Activated T-helper 17 cell treated with anti-CD3 and anti-CD28 coated beads, Interleukin-2, amount 50 U/mL, for 72 hours (primary cell): ENCODE measurements at regions not wholly inside any gene's neighbourhood (a gene's known extent, or its start where the extent isn't known, plus 50 kb on each side); places are given as distances from the start of the nearest gene placed in this dataset.
A peak's percentile ranks its signal among the peaks of the same experiment; 100 is the strongest.

Source experiments
- ATAC-seq: fragments of 150-1000 bp; cut with Tn5 transposase; replicated peaks from 2 replicates; pipeline ENCODE4 v1.10.0; 2021; ENCODE audit warnings: mild to moderate bottlenecking, moderate library complexity
- H3K27ac Mint-ChIP-seq: one replicate; pipeline ENCODE4 v1.8.0; 2022; ENCODE audit warnings: mixed read lengths
- H3K27me3 Mint-ChIP-seq: one replicate; pipeline ENCODE4 v1.8.0; 2022; ENCODE audit warnings: mixed read lengths
- H3K36me3 Mint-ChIP-seq: one replicate; pipeline ENCODE4 v1.8.0; 2022; ENCODE audit warnings: low read depth, mild to moderate bottlenecking, mixed read lengths
- H3K4me1 Mint-ChIP-seq: one replicate; pipeline ENCODE4 v1.8.0; 2022; ENCODE audit warnings: mixed read lengths
- H3K4me3 Mint-ChIP-seq: one replicate; pipeline ENCODE4 v1.8.0; 2022; ENCODE audit warnings: mild to moderate bottlenecking, mixed read lengths
- H3K9me3 Mint-ChIP-seq: one replicate; pipeline ENCODE4 v1.8.0; 2022; ENCODE audit warnings: mixed read lengths

- no peak for ATAC-seq
- Mint-ChIP-seq H3K9me3 (peaks cover 14% of the 10 kb centered on the region), H3K36me3 (no peaks in the 10 kb centered on the region), H3K4me3 (no peak overlapping the region), H3K4me1 (no peaks in the 10 kb centered on the region), H3K27me3 (no peaks in the 10 kb centered on the region), H3K27ac (no peak overlapping the region)
Observed at GRCh38 chr2:4029081-4029480, 325.7 kb downstream of the DCDC2C start.

GRCh38 chr2:4039896-4040295 is 336.5 kb downstream of the DCDC2C start:
- Mint-ChIP-seq H3K27me3 (no peaks in the 10 kb centered on the region), H3K4me3 (no peak overlapping the region), H3K36me3 (no peaks in the 10 kb centered on the region), H3K9me3 (peaks cover 14% of the 10 kb centered on the region), H3K27ac (no peak overlapping the region), H3K4me1 (no peaks in the 10 kb centered on the region)
- no peak for ATAC-seq

- Mint-ChIP-seq H3K36me3 (no peaks in the 10 kb centered on the region), H3K27ac (no peak overlapping the region), H3K4me3 (no peak overlapping the region), H3K4me1 (no peaks in the 10 kb centered on the region), H3K9me3 (peaks cover 4% of the 10 kb centered on the region), H3K27me3 (no peaks in the 10 kb centered on the region)
- peak; percentile 72 for ATAC-seq
Observed at GRCh38 chr2:4047961-4048891, 344.9 kb downstream of the DCDC2C start.

GRCh38 chr2:4049463-4049862 is 346.1 kb downstream of the DCDC2C start:
- Mint-ChIP-seq H3K36me3 (no peaks in the 10 kb centered on the region), H3K27ac (no peak overlapping the region), H3K27me3 (no peaks in the 10 kb centered on the region), H3K4me1 (no peaks in the 10 kb centered on the region), H3K9me3 (no peaks in the 10 kb centered on the region), H3K4me3 (no peak overlapping the region)
- no peak for ATAC-seq

GRCh38 chr2:4053769-4054493 is 350.6 kb downstream of the DCDC2C start:
- no peaks in the 10 kb centered on the region for H3K4me1 Mint-ChIP-seq
- H3K36me3 Mint-ChIP-seq: no peaks in the 10 kb centered on the region
- H3K4me3 Mint-ChIP-seq: no peak overlapping the region
- no peaks in the 10 kb centered on the region for H3K27me3 Mint-ChIP-seq
- H3K9me3 Mint-ChIP-seq: no peaks in the 10 kb centered on the region
- H3K27ac Mint-ChIP-seq: no peak overlapping the region
- ATAC-seq: no peak

- H3K4me3 Mint-ChIP-seq: no peak overlapping the region
- no peak overlapping the region for H3K27ac Mint-ChIP-seq
- H3K27me3 Mint-ChIP-seq: no peaks in the 10 kb centered on the region
- H3K36me3 Mint-ChIP-seq: no peaks in the 10 kb centered on the region
- ATAC-seq: no peak
- peaks cover 7% of the 10 kb centered on the region for H3K9me3 Mint-ChIP-seq
- no peaks in the 10 kb centered on the region for H3K4me1 Mint-ChIP-seq
Observed at GRCh38 chr2:4066217-4066616, 362.8 kb downstream of the DCDC2C start.

- H3K27ac Mint-ChIP-seq: no peak overlapping the region
- H3K36me3 Mint-ChIP-seq: no peaks in the 10 kb centered on the region
- peaks cover 3% of the 10 kb centered on the region for H3K9me3 Mint-ChIP-seq
- no peaks in the 10 kb centered on the region for H3K4me1 Mint-ChIP-seq
- ATAC-seq: no peak
- H3K27me3 Mint-ChIP-seq: no peaks in the 10 kb centered on the region
- H3K4me3 Mint-ChIP-seq: no peak overlapping the region
Observed at GRCh38 chr2:4073026-4073569, 369.7 kb downstream of the DCDC2C start.

GRCh38 chr2:4077017-4077416 is 373.6 kb downstream of the DCDC2C start:
- Mint-ChIP-seq H3K4me1 (no peaks in the 10 kb centered on the region), H3K27ac (no peak overlapping the region), H3K36me3 (no peaks in the 10 kb centered on the region), H3K4me3 (no peak overlapping the region), H3K9me3 (peaks cover 7% of the 10 kb centered on the region), H3K27me3 (no peaks in the 10 kb centered on the region)
- ATAC-seq: no peak

- H3K27me3 Mint-ChIP-seq: no peaks in the 10 kb centered on the region
- no peaks in the 10 kb centered on the region for H3K4me1 Mint-ChIP-seq
- no peaks in the 10 kb centered on the region for H3K36me3 Mint-ChIP-seq
- ATAC-seq: no peak
- H3K9me3 Mint-ChIP-seq: peaks cover 27% of the 10 kb centered on the region
- no peak overlapping the region for H3K27ac Mint-ChIP-seq
- H3K4me3 Mint-ChIP-seq: no peak overlapping the region
Observed at GRCh38 chr2:4085186-4085585, 381.8 kb downstream of the DCDC2C start.

GRCh38 chr2:4090668-4091630 is 387.6 kb downstream of the DCDC2C start:
- no peaks in the 10 kb centered on the region for H3K36me3 Mint-ChIP-seq
- no peak overlapping the region for H3K4me3 Mint-ChIP-seq
- H3K27me3 Mint-ChIP-seq: no peaks in the 10 kb centered on the region
- peaks cover 21% of the 10 kb centered on the region for H3K9me3 Mint-ChIP-seq
- ATAC-seq: no peak
- H3K4me1 Mint-ChIP-seq: no peaks in the 10 kb centered on the region
- no peak overlapping the region for H3K27ac Mint-ChIP-seq

- no peaks in the 10 kb centered on the region for H3K27me3 Mint-ChIP-seq
- H3K9me3 Mint-ChIP-seq: peaks cover 21% of the 10 kb centered on the region
- ATAC-seq: no peak
- no peak overlapping the region for H3K4me3 Mint-ChIP-seq
- no peaks in the 10 kb centered on the region for H3K4me1 Mint-ChIP-seq
- no peaks in the 10 kb centered on the region for H3K36me3 Mint-ChIP-seq
- no peak overlapping the region for H3K27ac Mint-ChIP-seq
Observed at GRCh38 chr2:4091869-4092268, 388.5 kb downstream of the DCDC2C start.

GRCh38 chr2:4094743-4095142 is 391.4 kb downstream of the DCDC2C start:
- Mint-ChIP-seq H3K4me3 (no peak overlapping the region), H3K27ac (no peak overlapping the region), H3K9me3 (peaks cover 13% of the 10 kb centered on the region), H3K4me1 (no peaks in the 10 kb centered on the region), H3K36me3 (no peaks in the 10 kb centered on the region), H3K27me3 (no peaks in the 10 kb centered on the region)
- no peak for ATAC-seq

GRCh38 chr2:4096978-4097766 is 393.8 kb downstream of the DCDC2C start:
- no peaks in the 10 kb centered on the region for H3K4me1 Mint-ChIP-seq

More at GRCh38 chr2:4096978-4097766, 393.8 kb downstream of the DCDC2C start:
- H3K4me3 Mint-ChIP-seq: no peak overlapping the region
- no peaks in the 10 kb centered on the region for H3K36me3 Mint-ChIP-seq
- H3K27me3 Mint-ChIP-seq: no peaks in the 10 kb centered on the region
- no peak for ATAC-seq
- no peak overlapping the region for H3K27ac Mint-ChIP-seq
- H3K9me3 Mint-ChIP-seq: peaks cover 13% of the 10 kb centered on the region
